Upper lobe of left lung (tissue), 6 donors: ENCODE measurements at regions not wholly inside any gene's neighbourhood (a gene's known extent, or its start where the extent isn't known, plus 50 kb on each side); places are given as distances from the start of the nearest gene placed in this dataset.

Experiments used
- ATAC-seq, 2 donors: fragments of 200-7000 bp; cut with Tn5 transposase; one replicate each; pipeline ENCODE4 v1.9.1; 2022; ENCODE audit warnings: mild to moderate bottlenecking in 2 of 2, moderate library complexity in 2 of 2; ENCODE audit not compliant: low FRiP score in 2 of 2
- DNase-seq, 2 donors: peaks; one replicate each; pipeline ENCODE4 v3.0.0-alpha.2; 2019 to 2020
- H3K27ac ChIP-seq, 4 donors: fragments of 200-600 bp; sonication (generic); one replicate each; pipeline ENCODE4 v1.5.1; 2016 to 2019
- H3K27me3 ChIP-seq, 4 donors: fragments of 200-600 bp; sonication (generic); one replicate each; pipeline ENCODE4 v1.5.1; 2017 to 2019
- H3K36me3 ChIP-seq, 4 donors: fragments of 200-600 bp; sonication (generic); one replicate each; pipeline ENCODE4 v1.5.1; 2016 to 2019
- H3K4me1 ChIP-seq, 4 donors: fragments of 200-600 bp; sonication (generic); one replicate each; pipeline ENCODE4 v1.5.1; 2018 to 2019
- H3K4me3 ChIP-seq, 4 donors: fragments of 200-600 bp; sonication (generic); one replicate each; pipeline ENCODE4 v1.5.1; 2017 to 2019; ENCODE audit warnings: mild to moderate bottlenecking in 2 of 4, moderate library complexity in 1 of 4
- H3K9me3 ChIP-seq, 4 donors: fragments of 200-600 bp; sonication (generic); one replicate each; pipeline ENCODE4 v1.5.1; 2018 to 2019
- EP300 ChIP-seq, 4 donors: sonication (generic); formaldehyde crosslinking; IDR thresholded peaks; one replicate each; pipeline ENCODE4 v1.5.1; 2017; ENCODE audit warnings: antibody characterized with exemption in 4 of 4, control low read depth in 2 of 4
- POLR2A ChIP-seq, 4 donors: fragments of 450-650 bp; IDR thresholded peaks; one replicate each; pipeline ENCODE4 v1.5.1; 2016 to 2017; ENCODE audit warnings: antibody characterized with exemption in 4 of 4, mild to moderate bottlenecking in 2 of 4
- POLR2AphosphoS5 ChIP-seq, 2 donors: sonication (generic); formaldehyde crosslinking; IDR thresholded peaks; one replicate each; pipeline ENCODE4 v1.5.1; 2017; ENCODE audit warnings: antibody characterized with exemption in 2 of 2
- WGBS, 2 donors: methylation state at CpG; one replicate each; pipeline ENCODE4 v1.1.5; 2017 to 2018; 5-methylcytosine and 5-hydroxymethylcytosine counted together
- TF ChIP-seq, protein P1 (sequence below), 6 experiments: fragments of 450-650 bp in 4 of 6; fragments of 200-600 bp in 2 of 6; sonication (generic) in 2 of 6; IDR thresholded peaks; one replicate each; pipeline ENCODE4 v1.5.1; 2016 to 2019; ENCODE audit warnings: antibody characterized with exemption in 6 of 6
- donor health status: DM: no; HTN: no; CAD: no; lungs with moderate emphysema.
- donor health status: DM: no; HTN: yes; CAD: no; lungs with severe emphysema.

DNA sequence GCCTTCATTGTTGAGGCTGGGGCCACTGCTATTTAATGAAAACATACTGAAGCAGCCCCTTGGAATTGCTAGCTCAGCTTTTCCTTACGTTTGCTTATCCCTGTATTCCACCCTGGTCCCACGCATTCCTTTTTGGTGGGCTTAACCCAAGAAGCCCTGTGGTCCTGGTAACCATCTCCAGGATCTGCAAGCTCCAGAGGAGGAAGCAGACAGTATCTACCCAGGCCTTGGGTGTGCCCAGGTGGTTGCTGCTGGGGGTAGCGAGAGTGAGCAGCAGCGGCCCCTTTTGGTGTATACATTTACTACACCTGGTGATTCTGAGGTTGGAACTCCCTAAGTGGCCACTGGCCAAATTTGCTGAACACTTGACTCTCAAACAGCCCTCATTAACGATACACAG, 97.7 kb downstream of the CBLN1 start:
- no peaks in the 10 kb centered on the region for H3K4me1 ChIP-seq
- TF ChIP-seq, protein P1, sequence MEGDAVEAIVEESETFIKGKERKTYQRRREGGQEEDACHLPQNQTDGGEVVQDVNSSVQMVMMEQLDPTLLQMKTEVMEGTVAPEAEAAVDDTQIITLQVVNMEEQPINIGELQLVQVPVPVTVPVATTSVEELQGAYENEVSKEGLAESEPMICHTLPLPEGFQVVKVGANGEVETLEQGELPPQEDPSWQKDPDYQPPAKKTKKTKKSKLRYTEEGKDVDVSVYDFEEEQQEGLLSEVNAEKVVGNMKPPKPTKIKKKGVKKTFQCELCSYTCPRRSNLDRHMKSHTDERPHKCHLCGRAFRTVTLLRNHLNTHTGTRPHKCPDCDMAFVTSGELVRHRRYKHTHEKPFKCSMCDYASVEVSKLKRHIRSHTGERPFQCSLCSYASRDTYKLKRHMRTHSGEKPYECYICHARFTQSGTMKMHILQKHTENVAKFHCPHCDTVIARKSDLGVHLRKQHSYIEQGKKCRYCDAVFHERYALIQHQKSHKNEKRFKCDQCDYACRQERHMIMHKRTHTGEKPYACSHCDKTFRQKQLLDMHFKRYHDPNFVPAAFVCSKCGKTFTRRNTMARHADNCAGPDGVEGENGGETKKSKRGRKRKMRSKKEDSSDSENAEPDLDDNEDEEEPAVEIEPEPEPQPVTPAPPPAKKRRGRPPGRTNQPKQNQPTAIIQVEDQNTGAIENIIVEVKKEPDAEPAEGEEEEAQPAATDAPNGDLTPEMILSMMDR (IDR thresholded peaks at IDR 0.05) = no peak
- TF ChIP-seq POLR2A (IDR thresholded peaks at IDR 0.05) = no peak
- no peak for TF ChIP-seq EP300 (IDR thresholded peaks at IDR 0.05)
- TF ChIP-seq POLR2AphosphoS5 (IDR thresholded peaks at IDR 0.05) = no peak
- no peak overlapping the region for H3K4me3 ChIP-seq
- no peaks in the 10 kb centered on the region for H3K9me3 ChIP-seq
- DNase-seq (no peak), ATAC-seq (peak in 1 of 2 donors; percentile 30)
- 22 to 35% methylated on average over 5 of the region's 5 CpGs for WGBS, 2 donors
- no peaks in the 10 kb centered on the region for H3K27me3 ChIP-seq
- no peak overlapping the region for H3K27ac ChIP-seq
- H3K36me3 ChIP-seq = no peaks in the 10 kb centered on the region

DNA sequence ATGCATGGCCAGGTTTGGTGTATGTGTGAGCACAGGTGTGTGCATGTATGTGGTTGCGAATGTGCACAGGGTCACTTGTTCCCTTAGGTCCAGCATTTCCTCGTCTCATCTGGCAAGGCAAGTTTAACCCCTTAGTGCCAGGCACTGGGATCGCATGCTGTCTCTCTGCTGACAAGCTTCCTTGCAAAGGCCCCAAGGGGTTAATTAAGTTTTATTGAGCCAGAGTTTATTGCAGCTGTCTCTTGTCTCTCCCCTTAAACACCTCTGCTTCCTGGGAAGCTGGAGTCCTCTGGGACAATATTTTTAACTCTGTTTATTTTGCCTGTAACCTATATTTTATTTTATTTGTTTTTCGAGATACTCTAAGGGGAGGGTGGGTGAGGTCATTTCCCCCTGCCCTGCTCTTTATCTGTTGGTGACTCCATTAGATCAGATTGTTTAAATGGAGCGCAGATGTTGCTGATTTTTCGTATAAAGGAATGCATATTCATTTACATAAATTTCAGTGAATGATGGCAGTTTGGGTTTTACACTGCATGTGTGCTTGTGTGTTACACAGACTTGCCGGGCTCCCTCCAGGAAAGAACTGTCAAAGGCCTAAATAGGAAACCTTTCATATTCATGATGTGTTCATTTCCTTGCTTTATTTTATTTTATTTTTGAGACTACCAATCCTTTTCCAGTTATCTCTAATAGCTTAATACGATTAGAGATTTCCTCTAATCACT, 99.7 kb downstream of the CBLN1 start:
- H3K4me3 ChIP-seq = no peak overlapping the region
- no peak for TF ChIP-seq EP300 (IDR thresholded peaks at IDR 0.05)
- TF ChIP-seq POLR2A (IDR thresholded peaks at IDR 0.05) = no peak
- TF ChIP-seq POLR2AphosphoS5 (IDR thresholded peaks at IDR 0.05) = no peak
- TF ChIP-seq, protein P1 (IDR thresholded peaks at IDR 0.05) = no peak
- no peaks in the 10 kb centered on the region for H3K36me3 ChIP-seq
- DNase-seq = no peak
- WGBS, 2 donors = 20 to 26% methylated on average over 8 of the region's 8 CpGs
- no peaks in the 10 kb centered on the region for H3K4me1 ChIP-seq
- H3K27me3 ChIP-seq = no peaks in the 10 kb centered on the region
- no peaks in the 10 kb centered on the region for H3K9me3 ChIP-seq
- H3K27ac ChIP-seq = no peak overlapping the region
- no peak for ATAC-seq

GRCh38 chr16:49179714-49180330, 101.8 kb downstream of the CBLN1 start:
- DNase-seq (no peak), ATAC-seq (no peak)
- TF ChIP-seq POLR2A (IDR thresholded peaks at IDR 0.05) (no peak), EP300 (IDR thresholded peaks at IDR 0.05) (no peak), POLR2AphosphoS5 (IDR thresholded peaks at IDR 0.05) (no peak)
- TF ChIP-seq, protein P1 (IDR thresholded peaks at IDR 0.05) = no peak
- H3K9me3 ChIP-seq = no peaks in the 10 kb centered on the region
- H3K36me3 ChIP-seq = no peaks in the 10 kb centered on the region
- H3K4me3 ChIP-seq = no peak overlapping the region
- no peak overlapping the region for H3K27ac ChIP-seq
- H3K4me1 ChIP-seq = no peaks in the 10 kb centered on the region
- 47 to 52% methylated on average over 2 to 4 of the region's 4 CpGs for WGBS, 2 donors
- H3K27me3 ChIP-seq = no peaks in the 10 kb centered on the region

- no peak for DNase-seq
- Histone ChIP-seq H3K9me3 (no peaks in the 10 kb centered on the region), H3K4me3 (no peak overlapping the region), H3K27me3 (no peaks in the 10 kb centered on the region), H3K4me1 (no peaks in the 10 kb centered on the region), H3K27ac (no peak overlapping the region), H3K36me3 (no peaks in the 10 kb centered on the region)
- no peak for ATAC-seq
- no peak for TF ChIP-seq POLR2AphosphoS5 (IDR thresholded peaks at IDR 0.05)
- TF ChIP-seq EP300 (IDR thresholded peaks at IDR 0.05) = no peak
- TF ChIP-seq, protein P1 (IDR thresholded peaks at IDR 0.05) = no peak
- TF ChIP-seq POLR2A (IDR thresholded peaks at IDR 0.05) = no peak
- WGBS, 2 donors = 79 to 86% methylated on average over 1 of the region's 1 CpG
Observed at GRCh38 chr16:49168126-49168525, 113.5 kb downstream of the CBLN1 start.

DNA sequence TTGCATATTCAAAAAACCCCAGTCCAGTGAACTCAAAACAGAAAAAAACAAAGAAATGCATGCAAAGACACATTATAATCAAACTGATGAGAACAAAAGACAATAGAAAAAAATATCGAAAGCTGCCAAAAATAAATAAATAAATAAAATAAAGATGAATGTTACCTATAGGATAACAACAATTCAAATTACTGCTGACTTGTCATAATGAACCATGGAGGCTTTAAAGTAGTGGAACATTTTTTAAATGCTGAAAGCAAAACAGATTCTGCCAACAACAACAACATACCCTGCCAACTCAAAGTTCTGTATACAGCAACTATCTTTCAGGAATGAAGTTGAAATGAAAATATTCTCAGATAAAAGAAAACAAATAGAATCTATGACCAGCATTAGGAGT, 116.6 kb downstream of the CBLN1 start:
- Histone ChIP-seq H3K9me3 (no peaks in the 10 kb centered on the region), H3K4me1 (no peaks in the 10 kb centered on the region), H3K4me3 (no peak overlapping the region), H3K27me3 (no peaks in the 10 kb centered on the region), H3K27ac (no peak overlapping the region), H3K36me3 (no peaks in the 10 kb centered on the region)
- ATAC-seq = no peak
- no peak for DNase-seq
- TF ChIP-seq POLR2A (IDR thresholded peaks at IDR 0.05) (no peak), POLR2AphosphoS5 (IDR thresholded peaks at IDR 0.05) (no peak), EP300 (IDR thresholded peaks at IDR 0.05) (no peak)
- TF ChIP-seq, protein P1 (IDR thresholded peaks at IDR 0.05) = no peak
- 91 to 94% methylated on average over 1 of the region's 1 CpG for WGBS, 2 donors
